Epithelial cell of esophagus (primary cell): ENCODE measurements at regions not wholly inside any gene's neighbourhood (a gene's known extent, or its start where the extent isn't known, plus 50 kb on each side); places are given as distances from the start of the nearest gene placed in this dataset.
A peak's percentile ranks its signal among the peaks of the same experiment; 100 is the strongest.

Source experiments
- DNase-seq: peaks from one replicate; pipeline ENCODE4 v3.0.0; 2010; ENCODE audit warnings: low read depth
- H3K4me3 ChIP-seq: 2 replicates; pipeline ENCODE4 v1.5.1; 2011; ENCODE audit warnings: mild to moderate bottlenecking, low read length, control low read depth
- CTCF ChIP-seq: IDR thresholded peaks from 2 replicates; pipeline ENCODE4 v1.5.1; 2011; ENCODE audit warnings: low read depth, mild to moderate bottlenecking, low read length, control low read depth, inconsistent platforms; ENCODE audit not compliant: insufficient read depth; ENCODE audit errors: missing control alignments

- no peak overlapping the region for H3K4me3 ChIP-seq
- TF ChIP-seq CTCF, result no peak
- DNase-seq, result peak; percentile 4
Observed at GRCh38 chr12:83365317-83365716, 678.6 kb downstream of the TMTC2 start.

- no peak for DNase-seq
- H3K4me3 ChIP-seq, result no peak overlapping the region
- no peak for TF ChIP-seq CTCF
Observed at GRCh38 chr12:83361475-83361874, 674.8 kb downstream of the TMTC2 start.

GRCh38 chr12:83361071-83361470 lies 674.4 kb downstream of the TMTC2 start:
- no peak overlapping the region for H3K4me3 ChIP-seq
- no peak for TF ChIP-seq CTCF
- no peak for DNase-seq

GRCh38 chr12:83349907-83350611 lies 663.4 kb downstream of the TMTC2 start:
- TF ChIP-seq CTCF, result no peak
- no peak for DNase-seq
- H3K4me3 ChIP-seq, result no peak overlapping the region

- no peak for DNase-seq
- no peak overlapping the region for H3K4me3 ChIP-seq
- no peak for TF ChIP-seq CTCF
Observed at GRCh38 chr12:83346333-83346732, 659.6 kb downstream of the TMTC2 start.

GRCh38 chr12:83343767-83344166 lies 657.1 kb downstream of the TMTC2 start:
- H3K4me3 ChIP-seq, result no peak overlapping the region
- no peak for DNase-seq
- no peak for TF ChIP-seq CTCF

GRCh38 chr12:83335748-83336147 lies 649.0 kb downstream of the TMTC2 start:
- no peak for TF ChIP-seq CTCF
- no peak overlapping the region for H3K4me3 ChIP-seq
- no peak for DNase-seq
